ENCODE measurements at regions not wholly inside any gene's neighbourhood (a gene's known extent, or its start where the extent isn't known, plus 50 kb on each side); places are given as distances from the start of the nearest gene placed in this dataset.

- Histone ChIP-seq H2BK15ac (replicated peaks; ENCODE audit: low read depth) (no peak overlapping the region), H3K23ac (ENCODE audit: low read length) (no peak overlapping the region), H2BK120ac (ENCODE audit: low read depth, low read length) (no peak overlapping the region), H3K4me3 (ENCODE audit: low read length) (no peak overlapping the region), H3K27me3 (ENCODE audit: insufficient read depth, low read length, poor library complexity) (no peaks in the 10 kb centered on the region), H4K8ac (ENCODE audit: low read depth, low read length) (no peak overlapping the region), H2BK5ac (ENCODE audit: low read length) (no peak overlapping the region), H3K79me1 (ENCODE audit: low read length) (no peaks in the 10 kb centered on the region), H3K4me2 (ENCODE audit: low read length) (no peak overlapping the region), H4K5ac (ENCODE audit: low read length) (no peak overlapping the region), H3K9ac (ENCODE audit: low read length) (no peak overlapping the region), H3K27ac (ENCODE audit: low read depth, low read length) (no peak overlapping the region), H3K79me2 (ENCODE audit: control insufficient read depth, insufficient read depth, low read length) (no peaks in the 10 kb centered on the region), H3K56ac (ENCODE audit: low read length) (peak overlapping the region; percentile 77), H2AK5ac (ENCODE audit: low read length) (no peak overlapping the region), H3K4ac (ENCODE audit: low read depth, low read length) (no peak overlapping the region), H3K18ac (ENCODE audit: low read length) (no peak overlapping the region), H3K36me3 (ENCODE audit: control insufficient read depth, insufficient read depth, low read length) (no peaks in the 10 kb centered on the region), H3K4me1 (ENCODE audit: control insufficient read depth, low read depth, low read length) (no peaks in the 10 kb centered on the region)
- WGBS (ENCODE audit: extremely low coverage, insufficient coverage, low lambda C conversion rate) = no CpG with 5 or more reads among the region's 6 CpGs
- DNase-seq = peak; percentile 42
These were observed 185.6 kb upstream of the TNRC6C start for GRCh38 chr17:77772899-77773358.

- no peaks in the 10 kb centered on the region for H3K36me3 ChIP-seq (ENCODE audit: control insufficient read depth, insufficient read depth, low read length)
- no peak overlapping the region for H3K4me2 ChIP-seq (ENCODE audit: low read length)
- WGBS (ENCODE audit: extremely low coverage, insufficient coverage, low lambda C conversion rate) = no CpG with 5 or more reads among the region's 13 CpGs
- H3K4me3 ChIP-seq (ENCODE audit: low read length) = no peak overlapping the region
- H3K79me2 ChIP-seq (ENCODE audit: control insufficient read depth, insufficient read depth, low read length) = no peaks in the 10 kb centered on the region
- no peak overlapping the region for H2BK5ac ChIP-seq (ENCODE audit: low read length)
- no peaks in the 10 kb centered on the region for H3K4me1 ChIP-seq (ENCODE audit: control insufficient read depth, low read depth, low read length)
- no peak overlapping the region for H3K56ac ChIP-seq (ENCODE audit: low read length)
- no peak overlapping the region for H3K27ac ChIP-seq (ENCODE audit: low read depth, low read length)
- no peak overlapping the region for H2AK5ac ChIP-seq (ENCODE audit: low read length)
- no peak overlapping the region for H3K18ac ChIP-seq (ENCODE audit: low read length)
- no peak overlapping the region for H2BK15ac ChIP-seq (replicated peaks; ENCODE audit: low read depth)
- no peak overlapping the region for H4K8ac ChIP-seq (ENCODE audit: low read depth, low read length)
- H3K27me3 ChIP-seq (ENCODE audit: insufficient read depth, low read length, poor library complexity) = no peaks in the 10 kb centered on the region
- no peak overlapping the region for H4K5ac ChIP-seq (ENCODE audit: low read length)
- H3K23ac ChIP-seq (ENCODE audit: low read length) = no peak overlapping the region
- H3K9ac ChIP-seq (ENCODE audit: low read length) = no peak overlapping the region
- no peak for DNase-seq
- H2BK120ac ChIP-seq (ENCODE audit: low read depth, low read length) = no peak overlapping the region
- H3K79me1 ChIP-seq (ENCODE audit: low read length) = no peaks in the 10 kb centered on the region
- H3K4ac ChIP-seq (ENCODE audit: low read depth, low read length) = no peak overlapping the region
These were observed 184.3 kb upstream of the TNRC6C start for GRCh38 chr17:77774182-77774581.

GRCh38 chr17:77778636-77779489 is 179.6 kb upstream of the TNRC6C start:
- H3K4me2 ChIP-seq (ENCODE audit: low read length) = no peak overlapping the region
- no peak for DNase-seq
- WGBS (ENCODE audit: extremely low coverage, insufficient coverage, low lambda C conversion rate) = no CpG with 5 or more reads among the region's 16 CpGs
- H2AK5ac ChIP-seq (ENCODE audit: low read length) = no peak overlapping the region
- H3K79me2 ChIP-seq (ENCODE audit: control insufficient read depth, insufficient read depth, low read length) = no peaks in the 10 kb centered on the region
- H3K4ac ChIP-seq (ENCODE audit: low read depth, low read length) = no peak overlapping the region
- no peak overlapping the region for H3K4me3 ChIP-seq (ENCODE audit: low read length)
- no peak overlapping the region for H4K5ac ChIP-seq (ENCODE audit: low read length)
- no peak overlapping the region for H2BK5ac ChIP-seq (ENCODE audit: low read length)
- H3K18ac ChIP-seq (ENCODE audit: low read length) = no peak overlapping the region
- H2BK120ac ChIP-seq (ENCODE audit: low read depth, low read length) = no peak overlapping the region
- H3K56ac ChIP-seq (ENCODE audit: low read length) = no peak overlapping the region
- no peak overlapping the region for H4K8ac ChIP-seq (ENCODE audit: low read depth, low read length)
- no peaks in the 10 kb centered on the region for H3K4me1 ChIP-seq (ENCODE audit: control insufficient read depth, low read depth, low read length)
- H3K23ac ChIP-seq (ENCODE audit: low read length) = no peak overlapping the region
- no peak overlapping the region for H3K27ac ChIP-seq (ENCODE audit: low read depth, low read length)
- H3K36me3 ChIP-seq (ENCODE audit: control insufficient read depth, insufficient read depth, low read length) = no peaks in the 10 kb centered on the region
- H3K27me3 ChIP-seq (ENCODE audit: insufficient read depth, low read length, poor library complexity) = no peaks in the 10 kb centered on the region
- H2BK15ac ChIP-seq (replicated peaks; ENCODE audit: low read depth) = no peak overlapping the region
- H3K79me1 ChIP-seq (ENCODE audit: low read length) = no peaks in the 10 kb centered on the region
- H3K9ac ChIP-seq (ENCODE audit: low read length) = no peak overlapping the region

- Histone ChIP-seq H3K79me1 (ENCODE audit: low read length) (no peaks in the 10 kb centered on the region), H2BK120ac (ENCODE audit: low read depth, low read length) (no peak overlapping the region), H3K27me3 (ENCODE audit: insufficient read depth, low read length, poor library complexity) (no peaks in the 10 kb centered on the region), H3K56ac (ENCODE audit: low read length) (no peak overlapping the region), H3K36me3 (ENCODE audit: control insufficient read depth, insufficient read depth, low read length) (no peaks in the 10 kb centered on the region), H3K27ac (ENCODE audit: low read depth, low read length) (no peak overlapping the region), H2BK15ac (replicated peaks; ENCODE audit: low read depth) (no peak overlapping the region), H3K9ac (ENCODE audit: low read length) (no peak overlapping the region), H3K4me3 (ENCODE audit: low read length) (no peak overlapping the region), H3K18ac (ENCODE audit: low read length) (no peak overlapping the region), H3K4me2 (ENCODE audit: low read length) (no peak overlapping the region), H3K23ac (ENCODE audit: low read length) (no peak overlapping the region), H2AK5ac (ENCODE audit: low read length) (no peak overlapping the region), H4K5ac (ENCODE audit: low read length) (no peak overlapping the region), H3K4me1 (ENCODE audit: control insufficient read depth, low read depth, low read length) (no peaks in the 10 kb centered on the region), H4K8ac (ENCODE audit: low read depth, low read length) (no peak overlapping the region), H3K79me2 (ENCODE audit: control insufficient read depth, insufficient read depth, low read length) (no peaks in the 10 kb centered on the region), H3K4ac (ENCODE audit: low read depth, low read length) (no peak overlapping the region), H2BK5ac (ENCODE audit: low read length) (no peak overlapping the region)
- DNase-seq = peak; percentile 41
- WGBS (ENCODE audit: extremely low coverage, insufficient coverage, low lambda C conversion rate) = no CpG with 5 or more reads among the region's 22 CpGs
These were observed 178.6 kb upstream of the TNRC6C start for GRCh38 chr17:77779711-77780539.

GRCh38 chr17:77781536-77781935 is 177.0 kb upstream of the TNRC6C start:
- no peak overlapping the region for H2AK5ac ChIP-seq (ENCODE audit: low read length)
- WGBS (ENCODE audit: extremely low coverage, insufficient coverage, low lambda C conversion rate) = no CpG with 5 or more reads among the region's 7 CpGs
- H3K27me3 ChIP-seq (ENCODE audit: insufficient read depth, low read length, poor library complexity) = peaks cover 4% of the 10 kb centered on the region

More at GRCh38 chr17:77781536-77781935, 177.0 kb upstream of the TNRC6C start:
- no peak overlapping the region for H3K4me2 ChIP-seq (ENCODE audit: low read length)
- no peak overlapping the region for H3K4ac ChIP-seq (ENCODE audit: low read depth, low read length)
- no peak overlapping the region for H3K56ac ChIP-seq (ENCODE audit: low read length)
- H2BK5ac ChIP-seq (ENCODE audit: low read length) = no peak overlapping the region
- no peak for DNase-seq
- no peak overlapping the region for H3K27ac ChIP-seq (ENCODE audit: low read depth, low read length)
- H2BK15ac ChIP-seq (replicated peaks; ENCODE audit: low read depth) = no peak overlapping the region
- no peaks in the 10 kb centered on the region for H3K79me1 ChIP-seq (ENCODE audit: low read length)
- no peak overlapping the region for H3K23ac ChIP-seq (ENCODE audit: low read length)
- H2BK120ac ChIP-seq (ENCODE audit: low read depth, low read length) = no peak overlapping the region
- H4K5ac ChIP-seq (ENCODE audit: low read length) = no peak overlapping the region
- H3K79me2 ChIP-seq (ENCODE audit: control insufficient read depth, insufficient read depth, low read length) = no peaks in the 10 kb centered on the region
- H4K8ac ChIP-seq (ENCODE audit: low read depth, low read length) = no peak overlapping the region
- H3K9ac ChIP-seq (ENCODE audit: low read length) = no peak overlapping the region
- no peak overlapping the region for H3K4me3 ChIP-seq (ENCODE audit: low read length)
- H3K18ac ChIP-seq (ENCODE audit: low read length) = no peak overlapping the region
- H3K4me1 ChIP-seq (ENCODE audit: control insufficient read depth, low read depth, low read length) = peaks cover under 1% of the 10 kb centered on the region
- no peaks in the 10 kb centered on the region for H3K36me3 ChIP-seq (ENCODE audit: control insufficient read depth, insufficient read depth, low read length)

Measured in mesendoderm (in vitro differentiated cells).